Endodermal cell (in vitro differentiated cells): ENCODE measurements at regions not wholly inside any gene's neighbourhood (a gene's known extent, or its start where the extent isn't known, plus 50 kb on each side); places are given as distances from the start of the nearest gene placed in this dataset.

Experiments used
- DNase-seq: peaks from one replicate; pipeline ENCODE4 v3.0.0-alpha.2; 2017
- H3K27ac ChIP-seq: 2 replicates; pipeline ENCODE4 v1.5.1; 2013; ENCODE audit warnings: mild to moderate bottlenecking, low read depth, low read length, moderate library complexity
- H3K27me3 ChIP-seq: 2 replicates; pipeline ENCODE4 v1.6.1; 2013; ENCODE audit warnings: mild to moderate bottlenecking, low read length, moderate library complexity; ENCODE audit not compliant: insufficient read depth, control insufficient read depth, poor library complexity, severe bottlenecking
- H3K36me3 ChIP-seq: 2 replicates; pipeline ENCODE4 v1.7.0; 2013; ENCODE audit warnings: mild to moderate bottlenecking, low read length, moderate library complexity; ENCODE audit not compliant: control insufficient read depth, insufficient read depth
- H3K4me1 ChIP-seq: one replicate; pipeline ENCODE4 v1.7.0; 2013; ENCODE audit warnings: low read length; ENCODE audit not compliant: control insufficient read depth, insufficient read depth
- H3K4me3 ChIP-seq: 2 replicates; pipeline ENCODE4 v1.5.1; 2013; ENCODE audit warnings: mild to moderate bottlenecking, low read length, moderate library complexity
- H3K9ac ChIP-seq: 2 replicates; pipeline ENCODE4 v1.6.1; 2013; ENCODE audit warnings: mild to moderate bottlenecking, low read length, moderate library complexity; ENCODE audit not compliant: poor library complexity, severe bottlenecking; ENCODE audit errors: extremely low read depth
- H3K9me3 ChIP-seq: 2 replicates; pipeline ENCODE4 v1.6.1; 2013; ENCODE audit warnings: mild to moderate bottlenecking, low read length, moderate library complexity; ENCODE audit not compliant: control insufficient read depth
- H3K27ac Mint-ChIP-seq: 2 replicates; pipeline ENCODE4 v1.8.0; 2020; ENCODE audit warnings: mixed read lengths
- H3K27me3 Mint-ChIP-seq: 2 replicates; pipeline ENCODE4 v1.8.0; 2021; ENCODE audit warnings: mild to moderate bottlenecking, mixed read lengths; ENCODE audit not compliant: insufficient read depth
- H3K36me3 Mint-ChIP-seq: 2 replicates; pipeline ENCODE4 v1.8.0; 2020; ENCODE audit warnings: low read depth, mixed read lengths
- H3K4me1 Mint-ChIP-seq: 2 replicates; pipeline ENCODE4 v1.8.0; 2020; ENCODE audit warnings: mixed read lengths
- H3K4me3 Mint-ChIP-seq: 2 replicates; pipeline ENCODE4 v1.8.0; 2020; ENCODE audit warnings: mild to moderate bottlenecking, moderate library complexity, mixed read lengths
- H3K9me3 Mint-ChIP-seq: 2 replicates; pipeline ENCODE4 v1.8.0; 2020; ENCODE audit warnings: mild to moderate bottlenecking, mixed read lengths
- WGBS, 2 experiments: methylation state at CpG; one replicate each; pipeline versions ENCODE4 v1.1.5 to v1.1.7; 2013; ENCODE audit warnings: missing lambda C conversion rate in 2 of 2, mixed read lengths in 1 of 2; ENCODE audit not compliant: insufficient coverage in 1 of 2, insufficient read length in 1 of 2; 5-methylcytosine and 5-hydroxymethylcytosine counted together
- TF ChIP-seq, protein P1 (sequence below): fragments of 200-600 bp; sonication (generic); conservative IDR thresholded peaks from 2 replicates; pipeline ENCODE4 v1.5.0; 2021; ENCODE audit warnings: antibody characterized with exemption, mild to moderate bottlenecking

DNA sequence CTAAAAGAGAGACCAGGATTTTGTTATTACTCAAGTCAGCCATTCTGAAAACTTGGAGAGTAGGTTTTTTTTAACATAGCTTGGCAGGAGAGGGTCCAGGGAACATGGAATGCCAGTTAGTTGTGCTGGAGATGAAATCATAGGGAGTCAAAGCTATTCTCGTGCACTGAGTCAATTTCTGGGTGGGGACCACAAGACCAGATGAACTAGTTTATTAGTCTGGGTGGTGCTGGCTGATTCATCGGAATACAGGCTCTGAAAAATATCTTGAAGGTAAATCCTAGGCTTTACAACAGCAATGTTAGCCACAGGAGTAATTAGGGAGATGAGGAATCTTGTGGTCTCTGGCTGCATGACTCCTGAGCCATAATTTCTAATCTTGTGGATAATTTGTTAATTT lies 921.4 kb downstream of the TRIB2 start:
- Histone ChIP-seq H3K9ac (no peak overlapping the region), H3K4me1 (no peaks in the 10 kb centered on the region), H3K36me3 (no peaks in the 10 kb centered on the region), H3K4me3 (no peak overlapping the region), H3K9me3 (peaks cover 52% of the 10 kb centered on the region), H3K27ac (no peak overlapping the region), H3K27me3 (no peaks in the 10 kb centered on the region)
- Mint-ChIP-seq H3K27ac (no peak overlapping the region), H3K27me3 (no peaks in the 10 kb centered on the region), H3K36me3 (no peaks in the 10 kb centered on the region), H3K4me1 (no peaks in the 10 kb centered on the region), H3K4me3 (no peak overlapping the region), H3K9me3 (peaks cover 27% of the 10 kb centered on the region)
- TF ChIP-seq, protein P1, sequence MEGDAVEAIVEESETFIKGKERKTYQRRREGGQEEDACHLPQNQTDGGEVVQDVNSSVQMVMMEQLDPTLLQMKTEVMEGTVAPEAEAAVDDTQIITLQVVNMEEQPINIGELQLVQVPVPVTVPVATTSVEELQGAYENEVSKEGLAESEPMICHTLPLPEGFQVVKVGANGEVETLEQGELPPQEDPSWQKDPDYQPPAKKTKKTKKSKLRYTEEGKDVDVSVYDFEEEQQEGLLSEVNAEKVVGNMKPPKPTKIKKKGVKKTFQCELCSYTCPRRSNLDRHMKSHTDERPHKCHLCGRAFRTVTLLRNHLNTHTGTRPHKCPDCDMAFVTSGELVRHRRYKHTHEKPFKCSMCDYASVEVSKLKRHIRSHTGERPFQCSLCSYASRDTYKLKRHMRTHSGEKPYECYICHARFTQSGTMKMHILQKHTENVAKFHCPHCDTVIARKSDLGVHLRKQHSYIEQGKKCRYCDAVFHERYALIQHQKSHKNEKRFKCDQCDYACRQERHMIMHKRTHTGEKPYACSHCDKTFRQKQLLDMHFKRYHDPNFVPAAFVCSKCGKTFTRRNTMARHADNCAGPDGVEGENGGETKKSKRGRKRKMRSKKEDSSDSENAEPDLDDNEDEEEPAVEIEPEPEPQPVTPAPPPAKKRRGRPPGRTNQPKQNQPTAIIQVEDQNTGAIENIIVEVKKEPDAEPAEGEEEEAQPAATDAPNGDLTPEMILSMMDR = no peak
- 49 to 79% methylated on average over 2 of the region's 2 CpGs for WGBS, 2 experiments
- DNase-seq = no peak

DNA sequence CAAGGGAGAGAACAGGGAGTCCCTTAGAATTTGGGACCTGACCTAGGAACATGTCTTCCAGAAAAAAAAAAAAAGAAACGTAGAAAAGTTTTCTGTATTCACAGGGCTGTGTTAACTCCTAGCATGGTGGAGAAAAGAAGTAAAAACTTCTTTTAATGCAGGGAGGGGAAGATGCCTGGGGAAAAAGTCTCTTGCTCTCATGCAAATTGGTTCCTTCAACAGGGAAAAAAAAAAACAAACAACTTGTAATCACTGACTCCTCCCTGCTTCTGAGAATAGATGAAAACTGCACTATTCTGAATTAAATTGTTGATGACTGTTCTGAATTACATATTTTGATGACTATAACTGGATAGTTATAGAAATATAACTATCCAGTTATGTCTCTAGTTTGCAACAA lies 933.2 kb downstream of the TRIB2 start:
- Histone ChIP-seq H3K9me3 (peaks cover 83% of the 10 kb centered on the region), H3K9ac (no peak overlapping the region), H3K4me1 (no peaks in the 10 kb centered on the region), H3K27ac (no peak overlapping the region), H3K4me3 (no peak overlapping the region), H3K27me3 (no peaks in the 10 kb centered on the region), H3K36me3 (no peaks in the 10 kb centered on the region)
- no peaks in the 10 kb centered on the region for H3K36me3 Mint-ChIP-seq
- H3K9me3 Mint-ChIP-seq = peaks cover 38% of the 10 kb centered on the region
- H3K4me3 Mint-ChIP-seq = no peak overlapping the region
- H3K27ac Mint-ChIP-seq = no peak overlapping the region
- DNase-seq = no peak
- no peaks in the 10 kb centered on the region for H3K4me1 Mint-ChIP-seq
- TF ChIP-seq, protein P1 = no peak
- no peaks in the 10 kb centered on the region for H3K27me3 Mint-ChIP-seq
- 94 to 100% methylated on average over 1 of the region's 1 CpG for WGBS, 2 experiments

DNA sequence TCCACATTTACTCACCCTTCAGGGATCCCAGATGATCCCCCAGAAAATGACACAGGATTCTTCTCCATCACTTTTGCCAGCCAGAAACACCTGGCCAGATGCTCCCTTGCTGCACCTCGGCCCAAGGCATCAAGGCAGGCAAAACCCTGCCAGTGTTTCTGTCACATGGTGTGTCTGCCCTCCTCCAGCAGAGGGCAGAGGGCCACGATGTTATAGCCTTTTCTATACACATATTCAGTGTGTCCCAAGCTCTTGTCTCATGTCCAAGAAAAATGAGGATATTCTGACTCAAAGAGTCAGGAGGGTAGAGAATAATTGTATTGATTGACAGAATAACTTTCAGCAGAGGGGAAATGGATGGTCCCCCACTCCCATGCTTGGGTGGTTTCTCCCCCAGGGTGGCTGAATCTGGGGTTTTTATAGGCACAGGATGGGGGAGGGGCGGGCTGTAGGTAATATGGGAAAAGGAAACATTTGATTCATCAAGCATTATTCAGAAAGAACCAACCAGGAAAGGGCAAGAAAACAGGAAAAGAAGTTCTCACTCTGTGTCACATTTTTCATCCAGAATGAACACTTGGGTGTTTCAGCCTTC lies 933.9 kb downstream of the TRIB2 start:
- WGBS, 2 experiments = 52% methylated on average over 3 of the region's 3 CpGs; no CpG with 5 or more reads in 1 of the 2 experiments
- TF ChIP-seq, protein P1 = peak; percentile 68
- H3K27me3 ChIP-seq = no peaks in the 10 kb centered on the region
- Mint-ChIP-seq H3K9me3 (peaks cover 38% of the 10 kb centered on the region), H3K4me1 (no peaks in the 10 kb centered on the region), H3K4me3 (no peak overlapping the region), H3K27me3 (no peaks in the 10 kb centered on the region), H3K36me3 (no peaks in the 10 kb centered on the region), H3K27ac (no peak overlapping the region)
- no peak overlapping the region for H3K4me3 ChIP-seq
- no peaks in the 10 kb centered on the region for H3K36me3 ChIP-seq
- H3K27ac ChIP-seq = no peak overlapping the region
- peak; percentile 80 for DNase-seq
- H3K9me3 ChIP-seq = peaks cover 81% of the 10 kb centered on the region
- H3K9ac ChIP-seq = no peak overlapping the region
- no peaks in the 10 kb centered on the region for H3K4me1 ChIP-seq
